H9 (cell line): ENCODE measurements at regions not wholly inside any gene's neighbourhood (a gene's known extent, or its start where the extent isn't known, plus 50 kb on each side); places are given as distances from the start of the nearest gene placed in this dataset.

ENCODE experiments used
- DNase-seq: peaks from one replicate; pipeline ENCODE4 v3.0.0-alpha.2; 2017
- H2AFZ ChIP-seq: one replicate; pipeline ENCODE4 v1.6.1; 2013; ENCODE audit warnings: mild to moderate bottlenecking, low read length, control low read depth, moderate library complexity
- H2AK5ac ChIP-seq: 2 replicates; pipeline ENCODE4 v1.6.1; 2013; ENCODE audit warnings: low read length, control low read depth, mixed read lengths; ENCODE audit not compliant: insufficient read length
- H2BK120ac ChIP-seq: one replicate; pipeline ENCODE4 v1.6.1; 2013; ENCODE audit warnings: low read depth, mild to moderate bottlenecking, low read length, control low read depth, inconsistent platforms; ENCODE audit not compliant: poor library complexity, severe bottlenecking
- H2BK12ac ChIP-seq: 2 replicates; pipeline ENCODE4 v1.6.1; 2013; ENCODE audit warnings: low read length, control low read depth, mixed read lengths, low read depth; ENCODE audit not compliant: insufficient read length
- H2BK15ac ChIP-seq: 2 replicates; pipeline ENCODE4 v1.6.1; 2013; ENCODE audit warnings: low read depth, low read length, control low read depth
- H2BK20ac ChIP-seq: one replicate; pipeline ENCODE4 v1.6.1; 2013; ENCODE audit warnings: low read depth, mild to moderate bottlenecking, low read length, control low read depth, inconsistent platforms; ENCODE audit not compliant: poor library complexity, severe bottlenecking
- H2BK5ac ChIP-seq: 2 replicates; pipeline ENCODE4 v1.6.1; 2013; ENCODE audit warnings: low read length, control low read depth, mixed read lengths; ENCODE audit not compliant: insufficient read length
- H3K14ac ChIP-seq: 2 replicates; pipeline ENCODE4 v1.6.1; 2013; ENCODE audit warnings: low read length, control low read depth; ENCODE audit not compliant: insufficient read depth
- H3K18ac ChIP-seq: 2 replicates; pipeline ENCODE4 v1.6.1; 2013; ENCODE audit warnings: low read depth, mild to moderate bottlenecking, mixed read lengths, low read length, control low read depth; ENCODE audit not compliant: insufficient read length
- H3K23ac ChIP-seq: 2 replicates; pipeline ENCODE4 v1.6.1; 2013; ENCODE audit warnings: low read length, control low read depth, mixed read lengths, low read depth; ENCODE audit not compliant: insufficient read length
- H3K23me2 ChIP-seq: 2 replicates; pipeline ENCODE4 v1.6.1; 2013; ENCODE audit warnings: low read depth, mild to moderate bottlenecking, mixed read lengths, low read length, control low read depth; ENCODE audit not compliant: insufficient read length, poor library complexity, severe bottlenecking
- H3K27ac ChIP-seq: 2 replicates; pipeline ENCODE4 v1.5.1; 2013; ENCODE audit warnings: low read length, control low read depth, mixed read lengths, low read depth; ENCODE audit not compliant: insufficient read length
- H3K27me3 ChIP-seq: 2 replicates; pipeline ENCODE4 v1.6.1; 2013; ENCODE audit warnings: low read length, control low read depth, inconsistent platforms; ENCODE audit not compliant: insufficient read depth
- H3K4ac ChIP-seq: 2 replicates; pipeline ENCODE4 v1.6.1; 2013; ENCODE audit warnings: low read depth, mild to moderate bottlenecking, control low read depth, inconsistent platforms, low read length, moderate library complexity
- H3K4me1 ChIP-seq: 2 replicates; pipeline ENCODE4 v1.6.1; 2013; ENCODE audit warnings: low read length, control low read depth, inconsistent platforms; ENCODE audit not compliant: insufficient read depth
- H3K4me2 ChIP-seq: 2 replicates; pipeline ENCODE4 v1.6.1; 2013; ENCODE audit warnings: low read length, control low read depth, mixed read lengths; ENCODE audit not compliant: insufficient read length, insufficient read depth
- H3K56ac ChIP-seq: 2 replicates; pipeline ENCODE4 v1.6.1; 2013; ENCODE audit warnings: low read depth, mild to moderate bottlenecking, mixed read lengths, low read length, control low read depth; ENCODE audit not compliant: insufficient read length
- H3K79me1 ChIP-seq: 2 replicates; pipeline ENCODE4 v1.6.1; 2013; ENCODE audit warnings: low read depth, mild to moderate bottlenecking, moderate library complexity, low read length, control low read depth, inconsistent platforms; ENCODE audit not compliant: insufficient read depth, poor library complexity, severe bottlenecking
- H3K79me2 ChIP-seq: 2 replicates; pipeline ENCODE4 v1.6.1; 2013; ENCODE audit warnings: low read length, control low read depth, inconsistent platforms; ENCODE audit not compliant: insufficient read depth
- H3K9ac ChIP-seq: 2 replicates; pipeline ENCODE4 v1.6.1; 2013; ENCODE audit warnings: low read length, control low read depth, mixed read lengths; ENCODE audit not compliant: insufficient read length; ENCODE audit errors: extremely low read depth
- H3K9me3 ChIP-seq: one replicate; pipeline ENCODE4 v1.6.1; 2013; ENCODE audit warnings: low read depth, low read length, inconsistent platforms; ENCODE audit not compliant: control insufficient read depth
- H3T11ph ChIP-seq: one replicate; pipeline ENCODE4 v1.6.1; 2013; ENCODE audit warnings: mild to moderate bottlenecking, low read length, control low read depth, inconsistent platforms
- H4K20me1 ChIP-seq: one replicate; pipeline ENCODE4 v1.6.1; 2013; ENCODE audit not compliant: control insufficient read depth, insufficient read length, insufficient read depth
- H4K5ac ChIP-seq: 2 replicates; pipeline ENCODE4 v1.6.1; 2013; ENCODE audit warnings: low read depth, mild to moderate bottlenecking, mixed read lengths, low read length, control low read depth; ENCODE audit not compliant: insufficient read length
- H4K8ac ChIP-seq: replicated peaks from 2 replicates; pipeline ENCODE4 v1.6.1; 2013; ENCODE audit warnings: low read length, control low read depth, mixed read lengths, low read depth; ENCODE audit not compliant: insufficient read length
- H4K91ac ChIP-seq: 2 replicates; pipeline ENCODE4 v1.6.1; 2013; ENCODE audit warnings: low read depth, mild to moderate bottlenecking, moderate library complexity, mixed read lengths, low read length, control low read depth; ENCODE audit not compliant: insufficient read length
- H3K27ac Mint-ChIP-seq, 3 experiments: 2 replicates in 2 of 3; 3 replicates in 1 of 3; pipeline ENCODE4 v1.8.0; 2020 to 2021; ENCODE audit warnings: mixed read lengths in 3 of 3, mild to moderate bottlenecking in 1 of 3, moderate library complexity in 1 of 3
- H3K27me3 Mint-ChIP-seq: 2 replicates; pipeline ENCODE4 v1.8.0; 2021; ENCODE audit warnings: low read depth, mild to moderate bottlenecking, moderate library complexity, mixed read lengths
- H3K36me3 Mint-ChIP-seq, 3 experiments: 2 replicates in 2 of 3; 3 replicates in 1 of 3; pipeline ENCODE4 v1.8.0; 2020 to 2021; ENCODE audit warnings: low read depth in 3 of 3, mixed read lengths in 3 of 3; ENCODE audit not compliant: insufficient read depth in 1 of 3
- H3K4me1 Mint-ChIP-seq, 2 experiments: 2 replicates each; pipeline ENCODE4 v1.8.0; 2020; ENCODE audit warnings: mixed read lengths in 2 of 2
- H3K4me3 Mint-ChIP-seq, 2 experiments: 2 replicates in 1 of 2; 3 replicates in 1 of 2; pipeline ENCODE4 v1.8.0; 2020 to 2021; ENCODE audit warnings: mild to moderate bottlenecking in 2 of 2, mixed read lengths in 2 of 2, moderate library complexity in 1 of 2
- H3K9me3 Mint-ChIP-seq, 2 experiments: 2 replicates in 1 of 2; 3 replicates in 1 of 2; pipeline ENCODE4 v1.8.0; 2020; ENCODE audit warnings: mild to moderate bottlenecking in 2 of 2, mixed read lengths in 2 of 2, moderate library complexity in 1 of 2
- WGBS: extraction: QIAGEN DNeasy Blood & Tissue Kit; methylation state at CpG from one replicate; pipeline ENCODE4 v1.1.7; 2013; ENCODE audit warnings: missing lambda C conversion rate, low lambda C conversion rate, mixed read lengths; ENCODE audit not compliant: insufficient read length; ENCODE audit errors: extremely low coverage; 5-methylcytosine and 5-hydroxymethylcytosine counted together
- TF ChIP-seq, protein P1 (sequence below): fragments of 200-600 bp; sonication (generic); conservative IDR thresholded peaks from 3 replicates; pipeline ENCODE4 v1.8.0; 2021; ENCODE audit warnings: antibody characterized with exemption, mild to moderate bottlenecking

DNA sequence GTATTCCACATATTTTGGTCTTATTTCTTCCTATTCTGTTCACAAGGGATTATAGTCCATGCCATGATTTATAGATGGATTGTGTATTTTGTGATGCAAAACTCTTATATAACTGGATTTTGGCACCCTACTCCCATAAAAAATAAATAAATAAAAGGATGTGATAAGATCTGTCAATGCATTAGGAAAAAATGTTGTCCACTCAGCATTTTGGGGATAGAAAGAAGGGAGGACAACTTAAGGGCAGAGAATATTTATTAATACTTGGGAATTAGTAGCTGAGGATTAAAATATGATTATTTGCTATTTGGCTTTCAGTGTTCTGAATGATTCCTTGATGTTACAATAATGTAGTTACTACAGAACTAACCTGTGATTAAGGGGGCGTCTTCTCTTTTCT lies 682.6 kb downstream of the ZBBX start:
- Histone ChIP-seq H4K8ac (no peak overlapping the region), H3K18ac (no peak overlapping the region), H3K9ac (no peak overlapping the region), H2BK12ac (no peak overlapping the region), H4K91ac (no peak overlapping the region), H3K23ac (no peak overlapping the region), H2BK5ac (no peak overlapping the region), H2AK5ac (no peak overlapping the region), H4K5ac (no peak overlapping the region), H3K4me1 (no peaks in the 10 kb centered on the region; the same call in 1 of the 2 replicates), H3K9me3 (no peaks in the 10 kb centered on the region), H3K27ac (no peak overlapping the region), H2BK15ac (no peak overlapping the region), H3K27me3 (no peaks in the 10 kb centered on the region), H2BK20ac (no peak overlapping the region), H3K4me2 (no peak overlapping the region), H3K79me1 (no peaks in the 10 kb centered on the region), H2AFZ (no peak overlapping the region), H3K23me2 (peaks cover 2% of the 10 kb centered on the region), H3K56ac (no peak overlapping the region), H2BK120ac (no peak overlapping the region), H3K79me2 (no peaks in the 10 kb centered on the region), H3K14ac (no peak overlapping the region), H3K4ac (no peak overlapping the region), H4K20me1 (no peaks in the 10 kb centered on the region), H3T11ph (no peak overlapping the region)
- peaks cover 0 to 4% (median 0%) of the 10 kb centered on the region in 3 experiments; a peak in 1 of 7 replicates for H3K36me3 Mint-ChIP-seq
- TF ChIP-seq, protein P1, sequence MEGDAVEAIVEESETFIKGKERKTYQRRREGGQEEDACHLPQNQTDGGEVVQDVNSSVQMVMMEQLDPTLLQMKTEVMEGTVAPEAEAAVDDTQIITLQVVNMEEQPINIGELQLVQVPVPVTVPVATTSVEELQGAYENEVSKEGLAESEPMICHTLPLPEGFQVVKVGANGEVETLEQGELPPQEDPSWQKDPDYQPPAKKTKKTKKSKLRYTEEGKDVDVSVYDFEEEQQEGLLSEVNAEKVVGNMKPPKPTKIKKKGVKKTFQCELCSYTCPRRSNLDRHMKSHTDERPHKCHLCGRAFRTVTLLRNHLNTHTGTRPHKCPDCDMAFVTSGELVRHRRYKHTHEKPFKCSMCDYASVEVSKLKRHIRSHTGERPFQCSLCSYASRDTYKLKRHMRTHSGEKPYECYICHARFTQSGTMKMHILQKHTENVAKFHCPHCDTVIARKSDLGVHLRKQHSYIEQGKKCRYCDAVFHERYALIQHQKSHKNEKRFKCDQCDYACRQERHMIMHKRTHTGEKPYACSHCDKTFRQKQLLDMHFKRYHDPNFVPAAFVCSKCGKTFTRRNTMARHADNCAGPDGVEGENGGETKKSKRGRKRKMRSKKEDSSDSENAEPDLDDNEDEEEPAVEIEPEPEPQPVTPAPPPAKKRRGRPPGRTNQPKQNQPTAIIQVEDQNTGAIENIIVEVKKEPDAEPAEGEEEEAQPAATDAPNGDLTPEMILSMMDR: no peak
- no peak overlapping the region for H3K27ac Mint-ChIP-seq
- H3K4me3 Mint-ChIP-seq: no peak overlapping the region
- no CpG with 5 or more reads among the region's 1 CpG for WGBS
- H3K9me3 Mint-ChIP-seq: peaks cover 7% of the 10 kb centered on the region in 2 experiments; a peak in 3 of 5 replicates
- no peak for DNase-seq
- H3K4me1 Mint-ChIP-seq: peaks cover 7 to 11% of the 10 kb centered on the region in 2 experiments
- no peaks in the 10 kb centered on the region for H3K27me3 Mint-ChIP-seq
